HepG2 (cell line): ENCODE measurements at regions not wholly inside any gene's neighbourhood (a gene's known extent, or its start where the extent isn't known, plus 50 kb on each side); places are given as distances from the start of the nearest gene placed in this dataset.

Source experiments
- CBX5 ChIP-seq: sonication (generic); formaldehyde crosslinking; IDR thresholded peaks from 2 replicates; pipeline ENCODE4 v1.4.0; 2020; ENCODE audit warnings: missing genetic modification reagents, borderline replicate concordance
- CHD2 ChIP-seq: IDR thresholded peaks from 2 replicates; pipeline ENCODE4 v1.6.1; 2011; ENCODE audit warnings: low read depth, low read length, improper control_type of control experiment
- CTCF ChIP-seq: sonication (generic); formaldehyde crosslinking; IDR thresholded peaks from 2 replicates; pipeline ENCODE4 v1.5.0; 2020; ENCODE audit warnings: mild to moderate bottlenecking, missing genetic modification reagents, moderate library complexity
- E2F1 ChIP-seq: sonication (generic); formaldehyde crosslinking; IDR thresholded peaks from 2 replicates; pipeline ENCODE4 v1.5.0; 2020; ENCODE audit warnings: missing genetic modification reagents
- EP300 ChIP-seq, 3 experiments: sonication (generic) in 1 of 3; formaldehyde crosslinking in 1 of 3; IDR thresholded peaks; 2 replicates each; pipeline versions ENCODE4 v1.5.1 to v1.6.1; 2011 to 2020; ENCODE audit warnings: low read depth in 2 of 3, low read length in 2 of 3, borderline replicate concordance in 1 of 3, improper control_type of control experiment in 1 of 3, mild to moderate bottlenecking in 1 of 3, missing genetic modification reagents in 1 of 3, moderate library complexity in 1 of 3
- MLLT10 ChIP-seq: sonication (generic); formaldehyde crosslinking; IDR thresholded peaks from 2 replicates; pipeline ENCODE4 v1.4.0; 2020; ENCODE audit warnings: missing genetic modification reagents
- NFE2L1 ChIP-seq: sonication (generic); formaldehyde crosslinking; IDR thresholded peaks from 2 replicates; pipeline ENCODE4 v1.4.0; 2020; ENCODE audit warnings: missing genetic modification reagents, mild to moderate bottlenecking, borderline replicate concordance
- POLR2A ChIP-seq, 2 experiments: IDR thresholded peaks; 2 replicates each; pipeline ENCODE4 v1.6.1; 2011; ENCODE audit warnings: low read depth in 2 of 2, low read length in 2 of 2, mild to moderate bottlenecking in 1 of 2, moderate library complexity in 1 of 2; ENCODE audit not compliant: insufficient read depth in 1 of 2
- RXRA ChIP-seq: sonication (generic); formaldehyde crosslinking; IDR thresholded peaks from 2 replicates; pipeline ENCODE4 v1.5.1; 2020; ENCODE audit warnings: missing genetic modification reagents
- TBP ChIP-seq: sonication (generic); formaldehyde crosslinking; IDR thresholded peaks from 2 replicates; pipeline ENCODE4 v1.5.0; 2020; ENCODE audit warnings: missing genetic modification reagents
- THRA ChIP-seq: sonication (generic); formaldehyde crosslinking; IDR thresholded peaks from 2 replicates; pipeline ENCODE4 v1.4.0; 2020; ENCODE audit warnings: missing genetic modification reagents, borderline replicate concordance
- THYN1 ChIP-seq: sonication (generic); formaldehyde crosslinking; IDR thresholded peaks from 2 replicates; pipeline ENCODE4 v1.8.1; 2023; ENCODE audit warnings: low read depth, mild to moderate bottlenecking, moderate library complexity, missing genetic modification reagents, borderline replicate concordance
- ZNF275 ChIP-seq: sonication (generic); formaldehyde crosslinking; IDR thresholded peaks from 2 replicates; pipeline ENCODE4 v1.8.0; 2022; ENCODE audit warnings: missing genetic modification reagents, mild to moderate bottlenecking, inconsistent platforms, borderline replicate concordance
- ZNF570 ChIP-seq: sonication (generic); formaldehyde crosslinking; IDR thresholded peaks from 2 replicates; pipeline ENCODE4 v1.4.0; 2020; ENCODE audit warnings: mild to moderate bottlenecking, missing genetic modification reagents, borderline replicate concordance

GRCh38 chr18:40662898-40663437, 1292.1 kb upstream of the PIK3C3 start:
- TF ChIP-seq THRA = no peak
- TF ChIP-seq E2F1 (CRISPR knock-in tag) = no peak
- no peak for TF ChIP-seq MLLT10 (CRISPR knock-in tag)
- TF ChIP-seq CBX5 (CRISPR knock-in tag) = no peak
- TF ChIP-seq NFE2L1 (CRISPR knock-in tag) = no peak
- TF ChIP-seq ZNF275 (CRISPR knock-in tag) = no peak
- TF ChIP-seq EP300 (IDR thresholded peaks at IDR 0.05; ENCODE audit: low read depth in 2 of 2, low read length in 2 of 2) = no peak
- no peak for TF ChIP-seq EP300 (CRISPR knock-in tag; IDR thresholded peaks at IDR 0.05; ENCODE audit: borderline replicate concordance)
- no peak for TF ChIP-seq THYN1 (CRISPR knock-in tag)
- no peak for TF ChIP-seq POLR2A (IDR thresholded peaks at IDR 0.05; ENCODE audit: insufficient read depth in 1 of 2, low read depth in 2 of 2, low read length in 2 of 2)
- no peak for TF ChIP-seq TBP
- no peak for TF ChIP-seq CTCF
- TF ChIP-seq RXRA (CRISPR knock-in tag) = no peak
- no peak for TF ChIP-seq ZNF570 (CRISPR knock-in tag)
- TF ChIP-seq CHD2 = no peak
